ENCODE measurements at regions not wholly inside any gene's neighbourhood (a gene's known extent, or its start where the extent isn't known, plus 50 kb on each side); places are given as distances from the start of the nearest gene placed in this dataset.

DNA sequence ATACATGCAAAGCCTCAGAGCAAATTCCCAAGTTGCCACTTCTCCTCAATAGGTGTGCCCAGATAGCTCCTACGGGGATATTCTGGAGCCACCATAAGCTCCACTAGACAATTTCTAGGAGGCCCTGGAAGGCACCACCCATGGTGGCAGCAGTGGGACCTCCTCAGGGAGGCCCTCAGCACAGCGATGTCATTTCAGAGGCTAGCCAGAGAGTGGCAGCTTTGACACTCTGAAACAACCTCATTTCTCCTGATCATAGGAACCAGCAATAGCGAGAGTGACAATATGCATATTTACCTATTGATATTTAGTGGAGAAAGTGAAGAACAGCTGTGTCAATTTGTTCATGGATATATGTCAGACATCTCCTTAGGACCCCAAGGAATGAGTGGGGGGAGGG, 612.3 kb downstream of the SOX5 start:
- no peak for TF ChIP-seq POLR2A (IDR thresholded peaks at IDR 0.05)
- TF ChIP-seq, protein P1, sequence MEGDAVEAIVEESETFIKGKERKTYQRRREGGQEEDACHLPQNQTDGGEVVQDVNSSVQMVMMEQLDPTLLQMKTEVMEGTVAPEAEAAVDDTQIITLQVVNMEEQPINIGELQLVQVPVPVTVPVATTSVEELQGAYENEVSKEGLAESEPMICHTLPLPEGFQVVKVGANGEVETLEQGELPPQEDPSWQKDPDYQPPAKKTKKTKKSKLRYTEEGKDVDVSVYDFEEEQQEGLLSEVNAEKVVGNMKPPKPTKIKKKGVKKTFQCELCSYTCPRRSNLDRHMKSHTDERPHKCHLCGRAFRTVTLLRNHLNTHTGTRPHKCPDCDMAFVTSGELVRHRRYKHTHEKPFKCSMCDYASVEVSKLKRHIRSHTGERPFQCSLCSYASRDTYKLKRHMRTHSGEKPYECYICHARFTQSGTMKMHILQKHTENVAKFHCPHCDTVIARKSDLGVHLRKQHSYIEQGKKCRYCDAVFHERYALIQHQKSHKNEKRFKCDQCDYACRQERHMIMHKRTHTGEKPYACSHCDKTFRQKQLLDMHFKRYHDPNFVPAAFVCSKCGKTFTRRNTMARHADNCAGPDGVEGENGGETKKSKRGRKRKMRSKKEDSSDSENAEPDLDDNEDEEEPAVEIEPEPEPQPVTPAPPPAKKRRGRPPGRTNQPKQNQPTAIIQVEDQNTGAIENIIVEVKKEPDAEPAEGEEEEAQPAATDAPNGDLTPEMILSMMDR (IDR thresholded peaks at IDR 0.05): no peak
